Hepatocyte (in vitro differentiated cells): ENCODE measurements at regions not wholly inside any gene's neighbourhood (a gene's known extent, or its start where the extent isn't known, plus 50 kb on each side); places are given as distances from the start of the nearest gene placed in this dataset.

ENCODE experiments used
- DNase-seq: peaks from one replicate; pipeline ENCODE4 v3.0.0-alpha.2; 2016; ENCODE audit warnings: low spot score
- H2AFZ ChIP-seq: fragments of 200-600 bp; sonication (generic); 2 replicates; pipeline ENCODE4 v1.6.0; 2016; ENCODE audit warnings: antibody characterized with exemption, mild to moderate bottlenecking
- H3K27ac ChIP-seq: fragments of 200-600 bp; sonication (generic); 2 replicates; pipeline ENCODE4 v1.5.1; 2016; ENCODE audit warnings: mild to moderate bottlenecking
- H3K27me3 ChIP-seq: fragments of 200-600 bp; sonication (generic); 2 replicates; pipeline ENCODE4 v1.6.1; 2016
- H3K36me3 ChIP-seq: fragments of 200-600 bp; sonication (generic); replicated peaks from 2 replicates; pipeline ENCODE4 v1.5.1; 2016; ENCODE audit warnings: low read depth; ENCODE audit not compliant: insufficient read depth
- H3K4me1 ChIP-seq: fragments of 200-600 bp; sonication (generic); 2 replicates; pipeline ENCODE4 v1.5.1; 2016; ENCODE audit warnings: mild to moderate bottlenecking, moderate library complexity; ENCODE audit not compliant: insufficient read depth
- H3K4me2 ChIP-seq: fragments of 200-600 bp; sonication (generic); 2 replicates; pipeline ENCODE4 v1.6.0; 2016
- H3K4me3 ChIP-seq: fragments of 200-600 bp; sonication (generic); 2 replicates; pipeline ENCODE4 v1.5.1; 2016; ENCODE audit warnings: mild to moderate bottlenecking
- H3K79me2 ChIP-seq: fragments of 200-600 bp; sonication (generic); 2 replicates; pipeline ENCODE4 v1.6.0; 2017; ENCODE audit warnings: mild to moderate bottlenecking
- H3K9me2 ChIP-seq: fragments of 200-600 bp; sonication (generic); replicated peaks from 2 replicates; pipeline ENCODE4 v1.6.0; 2017; ENCODE audit warnings: mild to moderate bottlenecking; ENCODE audit not compliant: insufficient read depth
- H3K9me3 ChIP-seq: fragments of 200-600 bp; sonication (generic); 2 replicates; pipeline ENCODE4 v1.5.1; 2016; ENCODE audit warnings: low read depth, mild to moderate bottlenecking
- H4K20me1 ChIP-seq: fragments of 200-600 bp; sonication (generic); 2 replicates; pipeline ENCODE4 v1.6.0; 2016; ENCODE audit warnings: mild to moderate bottlenecking; ENCODE audit not compliant: insufficient read depth, poor library complexity, severe bottlenecking
- EZH2 ChIP-seq: fragments of 200-600 bp; sonication (generic); IDR thresholded peaks from 2 replicates; pipeline ENCODE4 v1.6.1; 2016; ENCODE audit warnings: antibody characterized with exemption, mild to moderate bottlenecking, borderline replicate concordance
- EZH2phosphoT487 ChIP-seq: fragments of 200-600 bp; sonication (generic); IDR thresholded peaks from one replicate; pipeline ENCODE4 v1.6.1; 2018; ENCODE audit warnings: antibody characterized with exemption, mild to moderate bottlenecking, low read depth, moderate library complexity; ENCODE audit not compliant: unreplicated experiment, severe bottlenecking
- WGBS: methylation state at CpG from one replicate; pipeline ENCODE4 v1.1.6; 2016; ENCODE audit warnings: low lambda C conversion rate; ENCODE audit errors: missing lambda C conversion rate; 5-methylcytosine and 5-hydroxymethylcytosine counted together
- TF ChIP-seq, protein P1 (sequence below): fragments of 200-600 bp; sonication (generic); IDR thresholded peaks from 2 replicates; pipeline ENCODE4 v1.5.1; 2016; ENCODE audit warnings: antibody characterized with exemption, mild to moderate bottlenecking; ENCODE audit not compliant: poor library complexity

DNA sequence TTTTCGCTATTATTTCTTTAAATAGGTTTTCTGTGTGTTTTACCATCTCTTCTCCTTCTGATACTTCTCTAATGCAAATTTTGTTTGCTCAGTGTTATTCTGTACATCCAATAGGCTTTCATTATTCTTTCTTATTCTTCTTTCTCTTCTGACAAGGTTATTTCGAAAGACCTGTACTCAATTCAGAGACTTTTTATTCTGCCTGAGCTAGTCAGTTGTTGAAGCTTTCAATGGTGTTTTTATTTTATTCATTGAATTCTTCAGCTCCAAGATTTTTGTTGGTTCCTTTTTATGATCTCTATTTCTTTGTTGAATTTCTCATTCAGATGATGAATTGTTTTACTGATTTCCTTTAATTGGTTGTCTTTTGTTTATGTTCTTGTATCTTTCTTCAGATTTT lies 706.2 kb downstream of the NR2F1-AS1 start:
- WGBS = 93% methylated on average over 2 of the region's 2 CpGs
- Histone ChIP-seq H3K9me3 (no peaks in the 10 kb centered on the region), H3K79me2 (no peaks in the 10 kb centered on the region), H2AFZ (no peak overlapping the region), H3K27ac (no peak overlapping the region), H3K4me3 (no peak overlapping the region), H3K36me3 (no peaks in the 10 kb centered on the region), H3K27me3 (no peaks in the 10 kb centered on the region), H3K4me1 (no peaks in the 10 kb centered on the region), H4K20me1 (no peaks in the 10 kb centered on the region), H3K4me2 (no peak overlapping the region), H3K9me2 (no peaks in the 10 kb centered on the region)
- TF ChIP-seq EZH2phosphoT487 (no peak), EZH2 (no peak)
- TF ChIP-seq, protein P1, sequence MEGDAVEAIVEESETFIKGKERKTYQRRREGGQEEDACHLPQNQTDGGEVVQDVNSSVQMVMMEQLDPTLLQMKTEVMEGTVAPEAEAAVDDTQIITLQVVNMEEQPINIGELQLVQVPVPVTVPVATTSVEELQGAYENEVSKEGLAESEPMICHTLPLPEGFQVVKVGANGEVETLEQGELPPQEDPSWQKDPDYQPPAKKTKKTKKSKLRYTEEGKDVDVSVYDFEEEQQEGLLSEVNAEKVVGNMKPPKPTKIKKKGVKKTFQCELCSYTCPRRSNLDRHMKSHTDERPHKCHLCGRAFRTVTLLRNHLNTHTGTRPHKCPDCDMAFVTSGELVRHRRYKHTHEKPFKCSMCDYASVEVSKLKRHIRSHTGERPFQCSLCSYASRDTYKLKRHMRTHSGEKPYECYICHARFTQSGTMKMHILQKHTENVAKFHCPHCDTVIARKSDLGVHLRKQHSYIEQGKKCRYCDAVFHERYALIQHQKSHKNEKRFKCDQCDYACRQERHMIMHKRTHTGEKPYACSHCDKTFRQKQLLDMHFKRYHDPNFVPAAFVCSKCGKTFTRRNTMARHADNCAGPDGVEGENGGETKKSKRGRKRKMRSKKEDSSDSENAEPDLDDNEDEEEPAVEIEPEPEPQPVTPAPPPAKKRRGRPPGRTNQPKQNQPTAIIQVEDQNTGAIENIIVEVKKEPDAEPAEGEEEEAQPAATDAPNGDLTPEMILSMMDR = no peak
- DNase-seq = no peak

DNA sequence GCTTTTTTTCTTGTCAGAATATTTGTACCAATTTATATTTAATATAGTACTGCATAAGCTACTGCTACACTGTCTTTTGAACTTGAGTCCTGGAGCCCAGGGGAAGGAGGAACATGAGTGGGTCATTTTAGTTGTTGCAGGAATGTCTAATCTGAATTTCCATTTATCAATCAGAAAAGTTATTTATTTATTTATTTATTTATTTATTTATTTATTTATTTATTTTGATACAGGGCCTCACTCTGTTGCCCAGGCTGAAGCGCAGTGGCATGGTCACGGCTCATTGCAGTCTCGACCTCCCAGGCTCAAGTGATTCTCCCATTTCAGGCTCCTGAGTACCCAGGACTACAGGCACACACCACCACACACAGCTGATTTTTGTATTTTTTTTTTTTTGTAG lies 712.6 kb downstream of the NR2F1-AS1 start:
- no peak for DNase-seq
- no peaks in the 10 kb centered on the region for H3K4me1 ChIP-seq
- H3K4me3 ChIP-seq = no peak overlapping the region
- H4K20me1 ChIP-seq = no peaks in the 10 kb centered on the region
- no peak overlapping the region for H3K27ac ChIP-seq
- H3K27me3 ChIP-seq = no peaks in the 10 kb centered on the region
- no peaks in the 10 kb centered on the region for H3K79me2 ChIP-seq
- WGBS = 94% methylated on average over 3 of the region's 3 CpGs
- H3K9me3 ChIP-seq = no peaks in the 10 kb centered on the region
- no peak for TF ChIP-seq EZH2phosphoT487
- TF ChIP-seq, protein P1 = no peak
- no peak for TF ChIP-seq EZH2
- H3K9me2 ChIP-seq = no peaks in the 10 kb centered on the region
- no peak overlapping the region for H2AFZ ChIP-seq
- no peak overlapping the region for H3K4me2 ChIP-seq
- H3K36me3 ChIP-seq = no peaks in the 10 kb centered on the region

DNA sequence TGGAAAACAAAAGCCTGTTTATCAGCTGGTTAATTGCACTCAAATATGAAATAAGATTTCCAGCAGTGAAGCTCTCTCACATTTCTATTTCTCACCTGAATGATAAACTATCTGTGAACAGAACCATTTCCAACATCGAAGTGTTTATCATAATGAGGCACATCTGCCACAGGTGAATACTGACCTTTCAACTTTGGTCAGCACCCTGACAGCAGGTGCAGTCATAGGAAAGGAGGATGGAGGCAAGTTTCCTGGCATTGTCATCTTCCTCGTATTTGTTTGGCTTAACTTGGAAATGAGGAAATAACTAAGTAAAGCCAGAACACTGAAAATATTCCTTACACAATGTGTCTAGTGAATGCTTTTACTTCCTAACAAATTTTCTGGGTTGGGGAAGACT lies 716.4 kb downstream of the NR2F1-AS1 start:
- Histone ChIP-seq H3K27me3 (no peaks in the 10 kb centered on the region), H3K9me2 (no peaks in the 10 kb centered on the region), H3K79me2 (no peaks in the 10 kb centered on the region), H3K4me1 (no peaks in the 10 kb centered on the region), H3K4me2 (no peak overlapping the region), H3K9me3 (no peaks in the 10 kb centered on the region), H4K20me1 (no peaks in the 10 kb centered on the region), H2AFZ (no peak overlapping the region), H3K27ac (no peak overlapping the region), H3K4me3 (no peak overlapping the region), H3K36me3 (no peaks in the 10 kb centered on the region)
- no peak for TF ChIP-seq EZH2
- no peak for TF ChIP-seq EZH2phosphoT487
- TF ChIP-seq, protein P1 = no peak
- WGBS = 81% methylated on average over 2 of the region's 2 CpGs
- no peak for DNase-seq

DNA sequence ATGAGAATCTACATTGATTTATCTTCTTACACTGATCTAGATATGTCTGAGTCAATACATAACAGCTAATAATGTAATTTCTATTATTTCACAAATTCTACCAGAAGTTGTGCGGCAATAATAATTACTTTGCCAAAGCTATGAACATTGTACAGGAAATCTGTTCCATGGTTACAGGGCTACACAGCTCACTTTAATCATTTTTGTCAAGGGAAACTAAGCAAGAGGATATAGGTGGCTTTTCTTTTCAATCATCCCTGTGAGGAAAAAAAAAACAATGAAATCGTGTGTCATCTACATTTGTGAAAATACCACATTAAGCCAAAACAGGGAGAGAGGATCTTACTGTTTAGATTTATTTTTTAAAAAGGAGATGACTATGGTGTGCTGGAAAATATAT lies 717.4 kb downstream of the NR2F1-AS1 start:
- WGBS = 83% methylated on average over 2 of the region's 2 CpGs
- Histone ChIP-seq H3K36me3 (no peaks in the 10 kb centered on the region), H3K9me2 (no peaks in the 10 kb centered on the region), H3K27ac (no peak overlapping the region), H3K4me1 (no peaks in the 10 kb centered on the region), H2AFZ (no peak overlapping the region), H3K9me3 (no peaks in the 10 kb centered on the region), H3K4me2 (no peak overlapping the region), H3K4me3 (no peak overlapping the region), H4K20me1 (no peaks in the 10 kb centered on the region), H3K27me3 (no peaks in the 10 kb centered on the region), H3K79me2 (no peaks in the 10 kb centered on the region)
- no peak for DNase-seq
- TF ChIP-seq EZH2 (no peak), EZH2phosphoT487 (no peak)
- TF ChIP-seq, protein P1 = no peak
